AG04450 (cell line): ENCODE measurements at regions not wholly inside any gene's neighbourhood (a gene's known extent, or its start where the extent isn't known, plus 50 kb on each side); places are given as distances from the start of the nearest gene placed in this dataset.

Experiments used
- CTCF ChIA-PET: fragments of 300-600, 350-600 bp; formaldehyde crosslinking; extraction: SDS; loops from one replicate; lab custom pipeline; 2022; ENCODE audit warnings: antibody characterized with exemption, inconsistent platforms; lab: Charles Lee
- POLR2A ChIA-PET: fragments of 350-600 bp; formaldehyde crosslinking; extraction: SDS; loops from one replicate; lab custom pipeline; 2021; ENCODE audit warnings: antibody characterized with exemption, inconsistent platforms; lab: Yijun Ruan, JAX
- DNase-seq: peaks from one replicate; pipeline ENCODE4 v3.0.0-alpha.2; 2011; ENCODE audit warnings: low read depth, low spot score
- H3K27ac ChIP-seq: one replicate; pipeline ENCODE4 v1.5.1; 2012; ENCODE audit warnings: low read depth, low read length, control low read depth
- H3K27me3 ChIP-seq: one replicate; pipeline ENCODE4 v1.6.0; 2012; ENCODE audit warnings: low read length; ENCODE audit not compliant: control insufficient read depth, insufficient read depth
- H3K4me3 ChIP-seq: 2 replicates; pipeline ENCODE4 v1.5.1; 2011; ENCODE audit warnings: mild to moderate bottlenecking, low read depth, low read length, control low read depth
- H3K9me3 ChIP-seq: 2 replicates; pipeline ENCODE4 v1.5.1; 2012; ENCODE audit warnings: low read length; ENCODE audit not compliant: control insufficient read depth, insufficient read depth
- CTCF ChIP-seq: IDR thresholded peaks from 2 replicates; pipeline ENCODE4 v1.5.1; 2011; ENCODE audit warnings: low read depth, low read length, control low read depth, inconsistent platforms

- CTCF ChIA-PET: interaction anchor here (0.7 kb wide), 1 partner anchor 8 kb away, joined by 6 read pairs; no protein-coding TSS in a partner anchor
Observed at GRCh38 chr16:66121466-66121865, 245.0 kb upstream of the CDH5 start.

GRCh38 chr16:66120656-66121055 is 245.8 kb upstream of the CDH5 start:
- CTCF ChIA-PET: interaction anchor here (0.7 kb wide), 1 partner anchor 9 kb away, joined by 6 read pairs; no protein-coding TSS in a partner anchor
- Histone ChIP-seq H3K27me3 (no peaks in the 10 kb centered on the region), H3K27ac (no peak overlapping the region), H3K9me3 (no peaks in the 10 kb centered on the region), H3K4me3 (no peak overlapping the region)
- DNase-seq: no peak
- no peak for TF ChIP-seq CTCF
- POLR2A ChIA-PET: no interaction called here

More at GRCh38 chr16:66121466-66121865, 245.0 kb upstream of the CDH5 start:
- Histone ChIP-seq H3K27me3 (no peaks in the 10 kb centered on the region), H3K9me3 (no peaks in the 10 kb centered on the region), H3K4me3 (no peak overlapping the region), H3K27ac (no peak overlapping the region)
- POLR2A ChIA-PET: no interaction called here
- no peak for DNase-seq
- no peak for TF ChIP-seq CTCF

GRCh38 chr16:66116163-66117002 is 250.1 kb upstream of the CDH5 start:
- Histone ChIP-seq H3K27me3 (no peaks in the 10 kb centered on the region), H3K4me3 (no peak overlapping the region), H3K9me3 (no peaks in the 10 kb centered on the region), H3K27ac (no peak overlapping the region)
- DNase-seq: no peak
- CTCF ChIA-PET: no interaction called here
- POLR2A ChIA-PET: no interaction called here
- no peak for TF ChIP-seq CTCF

GRCh38 chr16:66115373-66115772 is 251.1 kb upstream of the CDH5 start:
- Histone ChIP-seq H3K27ac (no peak overlapping the region), H3K9me3 (peaks cover 5% of the 10 kb centered on the region; the same call in 1 of the 2 replicates), H3K27me3 (no peaks in the 10 kb centered on the region), H3K4me3 (no peak overlapping the region)
- TF ChIP-seq CTCF: no peak
- ChIA-PET POLR2A (no interaction called here), CTCF (interaction anchor here (0.8 kb wide), 1 partner anchor 12 kb away, joined by 3 read pairs; no protein-coding TSS in a partner anchor)
- no peak for DNase-seq

- no peak for DNase-seq
- ChIA-PET CTCF (no interaction called here), POLR2A (no interaction called here)
- Histone ChIP-seq H3K27me3 (no peaks in the 10 kb centered on the region), H3K9me3 (peaks cover 5% of the 10 kb centered on the region; the same call in 1 of the 2 replicates), H3K27ac (no peak overlapping the region), H3K4me3 (no peak overlapping the region)
- TF ChIP-seq CTCF: no peak
Observed at GRCh38 chr16:66113223-66113622, 253.3 kb upstream of the CDH5 start.
